ENCODE measurements at regions not wholly inside any gene's neighbourhood (a gene's known extent, or its start where the extent isn't known, plus 50 kb on each side); places are given as distances from the start of the nearest gene placed in this dataset.

DNA sequence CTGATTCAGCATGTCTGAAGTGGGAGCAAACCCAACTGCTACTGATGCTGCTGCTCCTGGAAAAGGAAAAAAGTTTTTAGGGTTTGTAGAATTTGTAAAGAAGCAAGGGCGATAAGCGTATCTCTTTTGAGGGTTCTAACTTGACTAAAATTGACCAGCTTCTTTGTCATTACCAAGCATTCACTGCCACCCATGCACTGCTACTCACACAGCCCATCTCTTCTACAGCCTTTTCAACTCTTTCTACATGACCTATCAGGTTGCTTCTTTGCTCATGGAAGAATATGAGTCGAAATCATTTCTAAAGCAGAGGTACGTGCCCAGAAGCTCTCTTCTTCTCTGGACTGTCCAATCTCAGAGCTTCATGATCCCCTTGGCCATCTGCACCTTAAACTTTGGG lies 570.9 kb downstream of the EPHA7 start:
- no peaks in the 10 kb centered on the region for H3K27me3 ChIP-seq (ENCODE audit: control insufficient read depth in 2 of 2, insufficient read depth in 2 of 2, low read length in 2 of 2)
- H2AFZ ChIP-seq (ENCODE audit: insufficient read depth, low read depth, low read length, poor library complexity, severe bottlenecking): no peak overlapping the region
- Mint-ChIP-seq H3K9me3 (peaks cover 0 to 5% (median 0%) of the 10 kb centered on the region in 7 donors), H3K27me3 (ENCODE audit: low read depth in 3 of 3) (peaks cover 0 to 1% (median 0%) of the 10 kb centered on the region in 3 donors), H3K27ac (no peak overlapping the region), H3K4me3 (no peak overlapping the region), H3K36me3 (no peaks in the 10 kb centered on the region), H3K4me1 (no peaks in the 10 kb centered on the region)
- H4K20me1 ChIP-seq (ENCODE audit: insufficient read depth, low read length): no peaks in the 10 kb centered on the region
- no peaks in the 10 kb centered on the region for H3K4me1 ChIP-seq (ENCODE audit: control insufficient read depth in 1 of 2, insufficient read depth in 2 of 2, low read length in 2 of 2)
- H3K9ac ChIP-seq (ENCODE audit: insufficient read depth, low read length, poor library complexity, severe bottlenecking): no peak overlapping the region
- TF ChIP-seq, protein P1, sequence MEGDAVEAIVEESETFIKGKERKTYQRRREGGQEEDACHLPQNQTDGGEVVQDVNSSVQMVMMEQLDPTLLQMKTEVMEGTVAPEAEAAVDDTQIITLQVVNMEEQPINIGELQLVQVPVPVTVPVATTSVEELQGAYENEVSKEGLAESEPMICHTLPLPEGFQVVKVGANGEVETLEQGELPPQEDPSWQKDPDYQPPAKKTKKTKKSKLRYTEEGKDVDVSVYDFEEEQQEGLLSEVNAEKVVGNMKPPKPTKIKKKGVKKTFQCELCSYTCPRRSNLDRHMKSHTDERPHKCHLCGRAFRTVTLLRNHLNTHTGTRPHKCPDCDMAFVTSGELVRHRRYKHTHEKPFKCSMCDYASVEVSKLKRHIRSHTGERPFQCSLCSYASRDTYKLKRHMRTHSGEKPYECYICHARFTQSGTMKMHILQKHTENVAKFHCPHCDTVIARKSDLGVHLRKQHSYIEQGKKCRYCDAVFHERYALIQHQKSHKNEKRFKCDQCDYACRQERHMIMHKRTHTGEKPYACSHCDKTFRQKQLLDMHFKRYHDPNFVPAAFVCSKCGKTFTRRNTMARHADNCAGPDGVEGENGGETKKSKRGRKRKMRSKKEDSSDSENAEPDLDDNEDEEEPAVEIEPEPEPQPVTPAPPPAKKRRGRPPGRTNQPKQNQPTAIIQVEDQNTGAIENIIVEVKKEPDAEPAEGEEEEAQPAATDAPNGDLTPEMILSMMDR (IDR thresholded peaks at IDR 0.05): no peak
- WGBS (ENCODE audit: insufficient coverage): 70% methylated on average over 2 of the region's 4 CpGs
- no peak for DNase-seq
- H3K9me3 ChIP-seq (replicated peaks in 1 of 2; ENCODE audit: control insufficient read depth in 1 of 2, insufficient read depth in 1 of 2, low read length in 2 of 2): no peaks in the 10 kb centered on the region
- H3K36me3 ChIP-seq (replicated peaks in 1 of 2; ENCODE audit: control insufficient read depth in 1 of 2, insufficient read depth in 2 of 2, low read length in 2 of 2): no peaks in the 10 kb centered on the region
- H3K4me2 ChIP-seq (replicated peaks; ENCODE audit: extremely low read depth, low read length, poor library complexity, severe bottlenecking): no peak overlapping the region
- H3K79me2 ChIP-seq (ENCODE audit: insufficient read depth, low read length): no peaks in the 10 kb centered on the region
- H3K27ac ChIP-seq (ENCODE audit: low read depth in 1 of 2, low read length in 2 of 2): no peak overlapping the region
- no peak overlapping the region for H3K4me3 ChIP-seq (replicated peaks in 1 of 3; ENCODE audit: low read depth in 2 of 3, low read length in 3 of 3)
- intact Hi-C loops (cut with micrococcal nuclease): no loop called here

DNA sequence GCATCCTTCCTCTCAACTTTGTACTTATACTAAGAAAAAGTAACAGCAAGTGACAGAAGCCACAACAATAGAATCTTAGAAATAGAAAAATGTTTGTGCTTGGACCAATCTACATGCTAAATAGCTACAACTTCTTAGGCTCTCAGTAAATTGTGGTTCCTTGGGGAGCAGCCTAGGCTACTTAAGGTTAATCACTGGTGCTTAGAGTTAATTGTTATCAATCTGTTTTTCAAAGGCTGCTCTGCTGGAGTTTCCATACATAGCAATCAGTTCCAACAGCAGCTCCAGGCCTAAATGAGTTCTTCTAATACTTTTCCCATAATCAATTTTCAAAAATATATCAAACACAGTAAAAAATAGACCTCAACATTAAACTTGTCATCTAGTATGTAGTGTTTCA lies 571.4 kb downstream of the EPHA7 start:
- H3K9me3 Mint-ChIP-seq: peaks cover 0 to 5% (median 0%) of the 10 kb centered on the region in 7 donors
- no peak for DNase-seq
- H3K4me1 ChIP-seq (ENCODE audit: control insufficient read depth in 1 of 2, insufficient read depth in 2 of 2, low read length in 2 of 2): no peaks in the 10 kb centered on the region
- H3K27ac Mint-ChIP-seq: no peak overlapping the region
- TF ChIP-seq, protein P1 (IDR thresholded peaks at IDR 0.05): no peak
- peaks cover 0 to 1% (median 0%) of the 10 kb centered on the region in 3 donors for H3K27me3 Mint-ChIP-seq (ENCODE audit: low read depth in 3 of 3)
- H3K4me1 Mint-ChIP-seq: no peaks in the 10 kb centered on the region
- H4K20me1 ChIP-seq (ENCODE audit: insufficient read depth, low read length): no peaks in the 10 kb centered on the region
- H3K36me3 ChIP-seq (replicated peaks in 1 of 2; ENCODE audit: control insufficient read depth in 1 of 2, insufficient read depth in 2 of 2, low read length in 2 of 2): no peaks in the 10 kb centered on the region
- H3K27me3 ChIP-seq (ENCODE audit: control insufficient read depth in 2 of 2, insufficient read depth in 2 of 2, low read length in 2 of 2): no peaks in the 10 kb centered on the region
- no peak overlapping the region for H3K27ac ChIP-seq (ENCODE audit: low read depth in 1 of 2, low read length in 2 of 2)
- H3K79me2 ChIP-seq (ENCODE audit: insufficient read depth, low read length): no peaks in the 10 kb centered on the region
- no peak overlapping the region for H3K4me3 Mint-ChIP-seq
- intact Hi-C loops (cut with micrococcal nuclease): no loop called here
- no peak overlapping the region for H2AFZ ChIP-seq (ENCODE audit: insufficient read depth, low read depth, low read length, poor library complexity, severe bottlenecking)
- no peaks in the 10 kb centered on the region for H3K9me3 ChIP-seq (replicated peaks in 1 of 2; ENCODE audit: control insufficient read depth in 1 of 2, insufficient read depth in 1 of 2, low read length in 2 of 2)
- H3K36me3 Mint-ChIP-seq: no peaks in the 10 kb centered on the region
- no peak overlapping the region for H3K4me2 ChIP-seq (replicated peaks; ENCODE audit: extremely low read depth, low read length, poor library complexity, severe bottlenecking)
- H3K9ac ChIP-seq (ENCODE audit: insufficient read depth, low read length, poor library complexity, severe bottlenecking): no peak overlapping the region
- no peak overlapping the region for H3K4me3 ChIP-seq (replicated peaks in 1 of 3; ENCODE audit: low read depth in 2 of 3, low read length in 3 of 3)
